HL-60 (cell line): ENCODE measurements at regions not wholly inside any gene's neighbourhood (a gene's known extent, or its start where the extent isn't known, plus 50 kb on each side); places are given as distances from the start of the nearest gene placed in this dataset.

Source experiments
- DNase-seq, 2 experiments: peaks; one replicate each; pipeline ENCODE4 v3.0.0-alpha.2; 2010 to 2020; ENCODE audit warnings: low read depth in 1 of 2, low spot score in 1 of 2
- H3K27ac ChIP-seq: fragments of 250-450 bp; sonication (Bioruptor Pico); replicated peaks from 2 replicates; pipeline ENCODE4 v1.5.1; 2020; ENCODE audit warnings: mild to moderate bottlenecking, moderate library complexity
- H3K27me3 ChIP-seq: fragments of 250-450 bp; sonication (Bioruptor Pico); 2 replicates; pipeline ENCODE4 v1.5.1; 2021; ENCODE audit warnings: mild to moderate bottlenecking, moderate library complexity; ENCODE audit not compliant: insufficient read depth, poor library complexity, severe bottlenecking
- H3K4me3 ChIP-seq: replicated peaks from 2 replicates; pipeline ENCODE4 v1.5.1; 2011; ENCODE audit warnings: mild to moderate bottlenecking, control low read depth, low read length; ENCODE audit not compliant: insufficient read depth
- CTCF ChIP-seq: IDR thresholded peaks from one replicate; pipeline ENCODE4 v1.5.1; 2011; ENCODE audit warnings: low read length, control low read depth, inconsistent platforms; ENCODE audit not compliant: insufficient read depth
- GABPA ChIP-seq: IDR thresholded peaks from 2 replicates; pipeline ENCODE4 v1.6.1; 2012; ENCODE audit warnings: low read depth
- POLR2AphosphoS5 ChIP-seq: IDR thresholded peaks from 2 replicates; pipeline ENCODE4 v1.6.1; 2012; ENCODE audit warnings: low read depth
- REST ChIP-seq: IDR thresholded peaks from 2 replicates; pipeline ENCODE4 v1.6.1; 2012; ENCODE audit warnings: low read depth; ENCODE audit not compliant: insufficient replicate concordance
- SPI1 ChIP-seq: IDR thresholded peaks from 2 replicates; pipeline ENCODE4 v1.6.1; 2012; ENCODE audit warnings: low read depth, mild to moderate bottlenecking, borderline replicate concordance

DNA sequence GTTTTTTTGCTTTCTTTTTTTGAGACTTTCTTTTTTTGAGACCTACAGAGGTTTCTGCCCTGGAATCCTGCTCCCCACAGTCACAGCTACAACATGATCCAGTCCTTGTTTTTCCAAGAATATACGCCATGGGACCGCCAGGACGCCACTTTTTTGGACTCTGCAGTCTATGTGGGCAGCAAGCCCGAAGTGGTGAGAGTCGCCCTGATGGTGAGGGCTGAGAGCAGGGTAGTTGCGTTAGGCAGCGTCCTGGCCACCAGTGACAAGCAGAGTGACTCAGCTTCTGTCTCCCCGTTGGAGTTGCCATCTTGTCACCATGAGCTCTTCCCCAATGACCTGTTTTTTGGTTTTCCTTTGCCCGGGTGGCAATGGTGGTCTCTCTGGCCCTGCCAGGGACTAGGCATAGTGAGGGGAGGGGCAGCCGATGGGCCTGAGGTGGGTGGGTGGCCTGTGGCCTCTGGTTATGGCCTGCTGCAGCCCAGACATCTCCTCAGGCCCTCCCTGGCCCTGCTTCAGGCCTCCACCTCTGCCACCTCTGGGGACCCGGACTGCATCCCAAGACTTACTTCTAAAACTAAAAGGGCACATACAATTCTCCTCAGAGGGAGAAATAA, 88.0 kb upstream of the MALRD1 start:
- TF ChIP-seq GABPA = no peak
- no peak for TF ChIP-seq CTCF

DNA sequence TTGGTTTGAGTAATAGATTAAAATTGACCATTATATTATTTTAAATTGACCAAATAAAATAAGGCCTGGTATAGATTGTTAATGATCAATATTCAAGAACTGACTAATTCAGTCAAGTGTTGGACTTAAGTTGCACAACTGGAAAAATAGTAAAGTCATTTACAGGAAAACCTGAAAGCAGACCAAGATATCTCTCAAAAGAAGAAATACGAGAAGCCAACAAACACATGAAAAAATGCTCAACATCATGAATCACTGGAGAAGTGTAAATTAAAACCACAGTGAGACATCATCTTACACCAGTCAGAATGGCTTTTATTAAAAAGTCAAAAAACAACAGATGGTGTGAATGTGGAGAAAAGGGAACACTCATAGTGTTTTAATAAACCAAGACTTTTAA, 80.4 kb upstream of the MALRD1 start:
- DNase-seq = no peak
- no peak for TF ChIP-seq CTCF
- no peak for TF ChIP-seq POLR2AphosphoS5
- no peak for TF ChIP-seq REST
- TF ChIP-seq GABPA = no peak
- TF ChIP-seq SPI1 = no peak
- Histone ChIP-seq H3K4me3 (no peak overlapping the region), H3K27me3 (no peaks in the 10 kb centered on the region), H3K27ac (no peak overlapping the region)

More for the DNA sequence above, 88.0 kb upstream of the MALRD1 start:
- H3K4me3 ChIP-seq = no peak overlapping the region
- no peaks in the 10 kb centered on the region for H3K27me3 ChIP-seq
- no peak for DNase-seq
- H3K27ac ChIP-seq = no peak overlapping the region

GRCh38 chr10:18976696-18977251, 71.8 kb upstream of the MALRD1 start:
- Histone ChIP-seq H3K27me3 (no peaks in the 10 kb centered on the region), H3K27ac (no peak overlapping the region), H3K4me3 (no peak overlapping the region)
- TF ChIP-seq GABPA (no peak), POLR2AphosphoS5 (no peak), CTCF (no peak)
- DNase-seq = no peak

DNA sequence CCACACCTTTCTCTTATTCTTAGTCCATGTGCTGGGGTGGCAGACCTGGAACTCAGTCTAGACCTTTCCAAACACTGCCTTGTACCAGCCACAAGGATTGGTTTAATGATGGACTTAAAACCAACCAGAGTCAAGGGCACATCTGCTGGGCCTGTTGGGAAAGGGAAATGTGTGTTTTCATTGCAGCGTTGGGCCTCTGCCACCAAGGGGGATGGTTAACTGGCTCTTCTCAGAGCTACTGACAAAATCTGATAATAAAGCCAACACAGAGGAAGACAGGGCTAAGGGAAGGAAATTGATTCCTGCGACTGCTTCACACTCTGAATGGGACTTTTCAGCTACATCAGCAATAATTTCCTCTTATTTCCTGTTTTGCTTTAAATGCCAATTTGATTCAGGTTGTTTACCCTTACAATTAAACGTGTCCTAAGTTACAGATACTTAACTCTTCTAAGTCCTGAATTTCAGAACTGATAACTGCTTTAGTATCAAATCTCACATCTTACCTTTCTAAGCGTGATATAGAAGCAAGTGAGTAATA, 68.4 kb upstream of the MALRD1 start:
- Histone ChIP-seq H3K27ac (no peak overlapping the region), H3K4me3 (no peak overlapping the region), H3K27me3 (no peaks in the 10 kb centered on the region)
- TF ChIP-seq CTCF = no peak
- TF ChIP-seq SPI1 = no peak
- no peak for TF ChIP-seq REST
- TF ChIP-seq GABPA = no peak
- no peak for TF ChIP-seq POLR2AphosphoS5
- DNase-seq = no peak
